ENCODE measurements at regions not wholly inside any gene's neighbourhood (a gene's known extent, or its start where the extent isn't known, plus 50 kb on each side); places are given as distances from the start of the nearest gene placed in this dataset.

DNA sequence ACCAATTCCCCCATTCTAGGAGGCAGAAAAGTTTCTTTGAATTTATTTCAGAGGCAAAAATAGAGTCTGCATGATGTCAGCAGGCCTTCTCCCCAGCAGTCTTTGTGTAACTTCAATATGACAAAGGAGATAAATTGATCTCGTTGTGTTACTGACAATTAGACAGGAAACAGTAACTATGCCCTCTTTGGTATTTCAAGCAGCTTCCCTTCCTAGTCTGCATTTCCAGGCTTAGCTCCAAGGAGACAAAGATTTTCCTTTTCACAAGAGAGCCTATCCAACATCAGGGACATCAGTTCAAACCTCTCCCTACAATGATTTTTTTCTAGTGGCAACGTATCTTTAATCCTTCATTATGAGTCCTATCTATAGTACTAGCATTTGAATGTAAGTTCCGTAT, 245.9 kb upstream of the HSF2 start:
- BruUV-seq (replicated peaks): no TSS peak
- Histone ChIP-seq H3K9ac (ENCODE audit: low read length) (no peak overlapping the region), H4K20me1 (ENCODE audit: low read length) (no peaks in the 10 kb centered on the region), H3K4me3 (ENCODE audit: low read length) (no peak overlapping the region), H3K9me2 (replicated peaks; ENCODE audit: low read length) (no peaks in the 10 kb centered on the region), H3K79me2 (ENCODE audit: low read length) (no peaks in the 10 kb centered on the region), H3K27me3 (ENCODE audit: low read length) (0 out of 2 replicates have a peak, but pooled peaks cover 7% of the 10 kb centered on the region), H2AFZ (ENCODE audit: low read length) (no peak overlapping the region), H3K36me3 (ENCODE audit: low read depth, low read length) (no peaks in the 10 kb centered on the region), H3K4me1 (ENCODE audit: insufficient read depth, low read length) (no peaks in the 10 kb centered on the region), H3F3A (ENCODE audit: low read length, unreplicated experiment) (no peaks in the 10 kb centered on the region), H3K9me3 (ENCODE audit: low read length) (no peaks in the 10 kb centered on the region), H3K4me2 (ENCODE audit: low read length) (no peak overlapping the region), H3K27ac (ENCODE audit: low read length) (no peak overlapping the region)
- DNase-seq: no peak
- intact Hi-C loops (cut with micrococcal nuclease): no loop called here
- TF ChIP-seq, protein P1, sequence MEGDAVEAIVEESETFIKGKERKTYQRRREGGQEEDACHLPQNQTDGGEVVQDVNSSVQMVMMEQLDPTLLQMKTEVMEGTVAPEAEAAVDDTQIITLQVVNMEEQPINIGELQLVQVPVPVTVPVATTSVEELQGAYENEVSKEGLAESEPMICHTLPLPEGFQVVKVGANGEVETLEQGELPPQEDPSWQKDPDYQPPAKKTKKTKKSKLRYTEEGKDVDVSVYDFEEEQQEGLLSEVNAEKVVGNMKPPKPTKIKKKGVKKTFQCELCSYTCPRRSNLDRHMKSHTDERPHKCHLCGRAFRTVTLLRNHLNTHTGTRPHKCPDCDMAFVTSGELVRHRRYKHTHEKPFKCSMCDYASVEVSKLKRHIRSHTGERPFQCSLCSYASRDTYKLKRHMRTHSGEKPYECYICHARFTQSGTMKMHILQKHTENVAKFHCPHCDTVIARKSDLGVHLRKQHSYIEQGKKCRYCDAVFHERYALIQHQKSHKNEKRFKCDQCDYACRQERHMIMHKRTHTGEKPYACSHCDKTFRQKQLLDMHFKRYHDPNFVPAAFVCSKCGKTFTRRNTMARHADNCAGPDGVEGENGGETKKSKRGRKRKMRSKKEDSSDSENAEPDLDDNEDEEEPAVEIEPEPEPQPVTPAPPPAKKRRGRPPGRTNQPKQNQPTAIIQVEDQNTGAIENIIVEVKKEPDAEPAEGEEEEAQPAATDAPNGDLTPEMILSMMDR (conservative IDR thresholded peaks at IDR 0.05; ENCODE audit: low read depth, low read length): no peak
- TF ChIP-seq EZH2phosphoT487 (IDR thresholded peaks at IDR 0.05; ENCODE audit: borderline replicate concordance, low read length) (no peak), EZH2 (IDR thresholded peaks at IDR 0.05; ENCODE audit: low read length, unreplicated experiment) (no peak)
- POLR2A ChIA-PET (ENCODE audit: unreplicated experiment): no interaction called here
- CTCF ChIA-PET: no interaction called here
- no peak for ATAC-seq

DNA sequence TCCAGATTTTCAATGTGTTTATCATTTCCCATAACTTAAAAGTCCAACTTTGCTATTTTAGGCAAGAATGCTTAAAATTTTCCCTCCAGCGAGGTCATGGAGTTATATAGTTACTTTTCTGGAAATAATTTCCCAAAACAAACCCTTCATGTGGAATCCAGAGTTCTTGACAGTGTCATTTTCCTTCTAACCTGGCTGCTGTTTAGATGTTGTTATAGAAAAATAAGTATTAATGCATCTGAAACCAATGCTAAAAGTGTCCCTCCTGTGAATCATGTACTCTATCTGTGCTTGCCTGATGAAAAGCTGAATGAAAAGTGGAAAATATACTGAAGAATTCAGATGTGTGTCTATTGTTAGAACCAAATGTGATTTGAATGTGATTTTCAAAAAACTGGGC, 245.3 kb upstream of the HSF2 start:
- ATAC-seq (no peak), DNase-seq (no peak)
- POLR2A ChIA-PET (ENCODE audit: unreplicated experiment): no interaction called here
- TF ChIP-seq EZH2phosphoT487 (IDR thresholded peaks at IDR 0.05; ENCODE audit: borderline replicate concordance, low read length): no peak
- TF ChIP-seq EZH2 (IDR thresholded peaks at IDR 0.05; ENCODE audit: low read length, unreplicated experiment): no peak
- TF ChIP-seq, protein P1 (conservative IDR thresholded peaks at IDR 0.05; ENCODE audit: low read depth, low read length): no peak
- Histone ChIP-seq H3K4me3 (ENCODE audit: low read length) (no peak overlapping the region), H3K4me1 (ENCODE audit: insufficient read depth, low read length) (no peaks in the 10 kb centered on the region), H3K9ac (ENCODE audit: low read length) (no peak overlapping the region), H3K79me2 (ENCODE audit: low read length) (no peaks in the 10 kb centered on the region), H3K27ac (ENCODE audit: low read length) (no peak overlapping the region), H3K27me3 (ENCODE audit: low read length) (0 out of 2 replicates have a peak, but pooled peaks cover 7% of the 10 kb centered on the region), H2AFZ (ENCODE audit: low read length) (no peak overlapping the region), H3K4me2 (ENCODE audit: low read length) (no peak overlapping the region), H3K9me2 (replicated peaks; ENCODE audit: low read length) (no peaks in the 10 kb centered on the region), H3F3A (ENCODE audit: low read length, unreplicated experiment) (no peaks in the 10 kb centered on the region), H4K20me1 (ENCODE audit: low read length) (no peaks in the 10 kb centered on the region), H3K36me3 (ENCODE audit: low read depth, low read length) (no peaks in the 10 kb centered on the region), H3K9me3 (ENCODE audit: low read length) (no peaks in the 10 kb centered on the region)
- intact Hi-C loops (cut with micrococcal nuclease): no loop called here
- CTCF ChIA-PET: no interaction called here
- no TSS peak for BruUV-seq (replicated peaks)

DNA sequence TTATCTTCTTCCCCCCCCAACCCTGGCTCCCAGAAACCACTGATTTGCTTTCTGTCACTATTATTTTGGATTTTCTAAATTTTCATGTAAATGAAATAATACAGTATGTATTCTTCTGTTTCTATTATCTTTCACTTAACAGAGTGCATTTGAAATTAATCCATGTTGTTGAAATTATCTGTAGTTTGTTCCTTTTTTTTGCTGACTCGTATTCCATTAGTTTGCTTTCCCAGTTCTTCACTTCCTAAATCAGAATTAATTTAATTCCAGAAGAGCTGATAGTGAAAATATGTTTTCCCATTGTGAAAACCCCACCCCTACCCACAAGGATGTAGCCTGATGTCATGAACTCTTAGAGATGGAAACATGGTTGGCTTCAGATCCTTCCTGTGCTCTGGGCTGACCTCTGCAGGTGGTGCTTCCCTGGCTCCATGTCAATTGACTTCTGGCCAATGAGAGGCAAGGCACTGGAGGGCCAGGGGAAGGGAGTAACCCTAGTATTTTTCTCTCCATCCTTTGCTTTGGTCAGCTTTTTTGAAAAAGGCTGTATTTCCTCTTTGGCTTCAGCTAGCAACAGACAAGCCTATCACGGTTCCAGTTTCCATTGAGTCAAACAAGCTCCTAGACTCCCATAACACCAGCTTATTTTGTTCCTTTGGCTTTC, 244.4 kb upstream of the HSF2 start:
- intact Hi-C loops (cut with micrococcal nuclease): no loop called here
- ChIA-PET POLR2A (ENCODE audit: unreplicated experiment) (no interaction called here), CTCF (no interaction called here)
- Histone ChIP-seq H3F3A (ENCODE audit: low read length, unreplicated experiment) (no peaks in the 10 kb centered on the region), H3K9me2 (replicated peaks; ENCODE audit: low read length) (no peaks in the 10 kb centered on the region), H3K9ac (ENCODE audit: low read length) (no peak overlapping the region), H3K9me3 (ENCODE audit: low read length) (no peaks in the 10 kb centered on the region), H2AFZ (ENCODE audit: low read length) (no peak overlapping the region), H3K36me3 (ENCODE audit: low read depth, low read length) (no peaks in the 10 kb centered on the region), H3K27me3 (ENCODE audit: low read length) (0 out of 2 replicates have a peak, but pooled peaks cover 7% of the 10 kb centered on the region), H3K4me2 (ENCODE audit: low read length) (no peak overlapping the region), H3K27ac (ENCODE audit: low read length) (no peak overlapping the region), H3K4me1 (ENCODE audit: insufficient read depth, low read length) (no peaks in the 10 kb centered on the region), H4K20me1 (ENCODE audit: low read length) (no peaks in the 10 kb centered on the region), H3K4me3 (ENCODE audit: low read length) (no peak overlapping the region), H3K79me2 (ENCODE audit: low read length) (no peaks in the 10 kb centered on the region)
- BruUV-seq (replicated peaks): no TSS peak
- DNase-seq (no peak), ATAC-seq (no peak)
- TF ChIP-seq EZH2phosphoT487 (IDR thresholded peaks at IDR 0.05; ENCODE audit: borderline replicate concordance, low read length) (no peak), EZH2 (IDR thresholded peaks at IDR 0.05; ENCODE audit: low read length, unreplicated experiment) (no peak)
- TF ChIP-seq, protein P1 (conservative IDR thresholded peaks at IDR 0.05; ENCODE audit: low read depth, low read length): no peak

Data from PC-3 (cell line).